ENCODE measurements at regions not wholly inside any gene's neighbourhood (a gene's known extent, or its start where the extent isn't known, plus 50 kb on each side); places are given as distances from the start of the nearest gene placed in this dataset.

- Histone ChIP-seq H3K36me3 (no peaks in the 10 kb centered on the region), H3K4me3 (no peak overlapping the region), H3K27ac (no peak overlapping the region), H3K4me1 (replicated peaks) (peaks cover 2% of the 10 kb centered on the region), H3K27me3 (replicated peaks; ENCODE audit: insufficient read depth) (no peaks in the 10 kb centered on the region), H3K9me3 (no peaks in the 10 kb centered on the region)
- WGBS = 83% methylated on average over 2 of the region's 2 CpGs
- intact Hi-C loops (cut with DNase I) = no loop called here
- TF ChIP-seq POLR2AphosphoS5 (IDR thresholded peaks at IDR 0.05) = no peak
- no peak for TF ChIP-seq POLR2A (IDR thresholded peaks at IDR 0.05)
- TF ChIP-seq CTCF (IDR thresholded peaks at IDR 0.05) = no peak
- DNase-seq (ENCODE audit: low spot score) = no peak
Measured at GRCh38 chr6:109897025-109897424, 81.1 kb upstream of the GPR6 start.

DNA sequence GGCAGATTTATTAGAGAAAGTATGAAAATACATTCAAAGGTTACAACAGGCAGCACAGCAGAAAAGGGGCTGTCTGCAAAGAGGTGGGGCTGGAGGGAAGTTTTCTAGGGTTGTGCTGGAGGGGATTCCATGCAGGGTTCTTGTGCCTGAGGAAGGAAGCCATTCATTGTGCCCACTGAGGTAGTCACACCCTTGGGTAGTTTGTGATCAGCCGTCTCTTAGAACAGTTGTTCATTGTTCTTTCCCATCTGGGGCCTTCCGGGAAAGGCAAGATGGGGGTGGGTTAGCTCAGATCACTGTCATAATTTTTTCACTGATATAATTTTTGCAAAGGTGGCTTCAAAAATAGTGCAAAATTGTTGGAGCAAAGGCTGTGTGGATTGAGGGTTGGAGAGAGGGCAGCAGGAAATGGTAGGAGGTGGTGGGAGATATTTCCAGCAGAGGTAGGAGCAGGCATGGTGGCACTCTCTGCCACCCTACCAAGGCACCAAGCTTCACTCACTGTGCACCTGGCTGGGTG, 80.5 kb upstream of the GPR6 start:
- Histone ChIP-seq H3K36me3 (no peaks in the 10 kb centered on the region), H3K27ac (no peak overlapping the region), H3K9me3 (no peaks in the 10 kb centered on the region), H3K27me3 (replicated peaks; ENCODE audit: insufficient read depth) (no peaks in the 10 kb centered on the region), H3K4me1 (replicated peaks) (peaks cover 2% of the 10 kb centered on the region), H3K4me3 (no peak overlapping the region)
- 65% methylated on average over 2 of the region's 2 CpGs for WGBS
- intact Hi-C loops (cut with DNase I) = no loop called here
- TF ChIP-seq CTCF (IDR thresholded peaks at IDR 0.05) (no peak), POLR2AphosphoS5 (IDR thresholded peaks at IDR 0.05) (no peak), POLR2A (IDR thresholded peaks at IDR 0.05) (no peak)
- DNase-seq (ENCODE audit: low spot score) = no peak

DNA sequence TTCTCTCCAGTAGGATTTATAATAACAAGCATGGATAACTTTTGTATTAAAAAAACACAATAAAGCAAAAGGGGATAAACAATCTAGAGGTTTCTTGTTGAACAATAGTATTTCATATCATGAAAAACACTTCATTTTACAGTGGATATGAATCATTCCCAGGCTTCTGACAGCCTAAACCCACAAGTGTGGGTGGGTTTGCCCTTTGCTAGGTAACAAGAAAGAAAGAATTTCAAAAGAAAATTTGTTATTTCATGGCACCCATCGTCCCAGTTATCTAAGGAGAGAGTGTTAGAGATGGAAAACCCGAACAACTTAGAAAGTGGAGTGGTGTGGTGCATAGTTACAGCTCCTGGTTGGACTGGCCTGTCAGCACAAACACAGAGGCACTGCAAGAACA, 76.1 kb upstream of the GPR6 start:
- H3K9me3 ChIP-seq = no peaks in the 10 kb centered on the region
- no peak overlapping the region for H3K4me3 ChIP-seq
- WGBS = 68% methylated on average over 2 of the region's 2 CpGs
- H3K27me3 ChIP-seq (replicated peaks; ENCODE audit: insufficient read depth) = no peaks in the 10 kb centered on the region
- no peaks in the 10 kb centered on the region for H3K36me3 ChIP-seq
- intact Hi-C loops (cut with DNase I) = no loop called here
- TF ChIP-seq CTCF (IDR thresholded peaks at IDR 0.05) = no peak
- TF ChIP-seq POLR2AphosphoS5 (IDR thresholded peaks at IDR 0.05) = no peak
- no peak for TF ChIP-seq POLR2A (IDR thresholded peaks at IDR 0.05)
- no peak for DNase-seq (ENCODE audit: low spot score)
- no peak overlapping the region for H3K27ac ChIP-seq
- no peaks in the 10 kb centered on the region for H3K4me1 ChIP-seq (replicated peaks)

GRCh38 chr6:109902870-109903269, 75.2 kb upstream of the GPR6 start:
- 74% methylated on average over 1 of the region's 1 CpG for WGBS
- Histone ChIP-seq H3K27ac (no peak overlapping the region), H3K27me3 (replicated peaks; ENCODE audit: insufficient read depth) (no peaks in the 10 kb centered on the region), H3K36me3 (no peaks in the 10 kb centered on the region), H3K4me1 (replicated peaks) (no peaks in the 10 kb centered on the region), H3K9me3 (no peaks in the 10 kb centered on the region), H3K4me3 (no peak overlapping the region)
- no peak for DNase-seq (ENCODE audit: low spot score)
- no peak for TF ChIP-seq POLR2AphosphoS5 (IDR thresholded peaks at IDR 0.05)
- intact Hi-C loops (cut with DNase I) = no loop called here

GRCh38 chr6:109910571-109910970, 67.5 kb upstream of the GPR6 start:
- WGBS = 42% methylated on average over 1 of the region's 1 CpG
- DNase-seq (ENCODE audit: low spot score) = no peak
- Histone ChIP-seq H3K4me3 (no peak overlapping the region), H3K9me3 (no peaks in the 10 kb centered on the region), H3K27me3 (replicated peaks; ENCODE audit: insufficient read depth) (no peaks in the 10 kb centered on the region), H3K27ac (no peak overlapping the region), H3K4me1 (replicated peaks) (no peaks in the 10 kb centered on the region), H3K36me3 (no peaks in the 10 kb centered on the region)
- TF ChIP-seq CTCF (IDR thresholded peaks at IDR 0.05) = no peak
- TF ChIP-seq POLR2A (IDR thresholded peaks at IDR 0.05) = no peak
- TF ChIP-seq POLR2AphosphoS5 (IDR thresholded peaks at IDR 0.05) = no peak
- intact Hi-C loops (cut with DNase I) = no loop called here
